HT-29 (cell line): ENCODE measurements at regions not wholly inside any gene's neighbourhood (a gene's known extent, or its start where the extent isn't known, plus 50 kb on each side); places are given as distances from the start of the nearest gene placed in this dataset.
"Not testable (repeated sequence)": the region's sequence is repeated elsewhere in the genome, so short reads cannot be mapped to it uniquely, and the experiment has no call there.

ENCODE experiments used
- DNase-seq: peaks from one replicate; pipeline ENCODE4 v3.0.0-alpha.2; 2015; ENCODE audit warnings: low spot score

GRCh38 chr5:44051591-44051990 lies 337.6 kb downstream of the FGF10 start:
- DNase-seq: no peak

GRCh38 chr5:44048276-44048984 lies 340.8 kb downstream of the FGF10 start:
- DNase-seq: no peak

GRCh38 chr5:44046619-44047364 lies 342.4 kb downstream of the FGF10 start:
- DNase-seq: no peak

GRCh38 chr5:44044549-44044948 lies 344.7 kb downstream of the FGF10 start:
- not testable (repeated sequence) for DNase-seq

GRCh38 chr5:44028226-44028625 lies 361.0 kb downstream of the FGF10 start:
- no peak for DNase-seq

GRCh38 chr5:44022622-44023021 lies 366.6 kb downstream of the FGF10 start:
- DNase-seq: no peak

- DNase-seq: no peak
These were observed 377.7 kb downstream of the FGF10 start for GRCh38 chr5:44011518-44011917.

GRCh38 chr5:44002381-44002901 lies 386.8 kb downstream of the FGF10 start:
- DNase-seq: peak; percentile 91

GRCh38 chr5:44001675-44002380 lies 387.4 kb downstream of the FGF10 start:
- DNase-seq: no peak

- peak; percentile 14 for DNase-seq
These were observed 388.0 kb downstream of the FGF10 start for GRCh38 chr5:44001236-44001635.

- DNase-seq: peak; percentile 63
These were observed 391.5 kb downstream of the FGF10 start for GRCh38 chr5:43997647-43998272.

- DNase-seq: no peak
These were observed 393.0 kb downstream of the FGF10 start for GRCh38 chr5:43996221-43996620.

GRCh38 chr5:43994352-43994708 lies 391.4 kb downstream of the NNT start:
- DNase-seq: no peak

GRCh38 chr5:43993634-43994351 lies 390.8 kb downstream of the NNT start:
- no peak for DNase-seq

- no peak for DNase-seq
These were observed 382.4 kb downstream of the NNT start for GRCh38 chr5:43985411-43985810.

GRCh38 chr5:43981556-43981955 lies 378.6 kb downstream of the NNT start:
- no peak for DNase-seq

GRCh38 chr5:43973908-43974307 lies 370.9 kb downstream of the NNT start:
- DNase-seq: no peak

- DNase-seq: no peak
These were observed 370.3 kb downstream of the NNT start for GRCh38 chr5:43973318-43973717.

GRCh38 chr5:43967165-43967564 lies 364.2 kb downstream of the NNT start:
- DNase-seq: no peak

GRCh38 chr5:43959144-43959543 lies 356.2 kb downstream of the NNT start:
- no peak for DNase-seq

- no peak for DNase-seq
These were observed 345.0 kb downstream of the NNT start for GRCh38 chr5:43947935-43948334.
